GM19395 (cell line): ENCODE measurements at regions not wholly inside any gene's neighbourhood (a gene's known extent, or its start where the extent isn't known, plus 50 kb on each side); places are given as distances from the start of the nearest gene placed in this dataset.

ENCODE experiments used
- ATAC-seq: cut with Tn5 transposase; IDR thresholded peaks from one replicate; pipeline ENCODE4 v1.9.1; 2021; ENCODE audit warnings: mild to moderate bottlenecking, moderate library complexity; ENCODE audit not compliant: unreplicated experiment

- no peak for ATAC-seq
Measured at GRCh38 chr1:199383793-199384192, 643.7 kb upstream of the NR5A2 start.

GRCh38 chr1:199394856-199395255 lies 632.7 kb upstream of the NR5A2 start:
- ATAC-seq, result no peak

GRCh38 chr1:199396456-199396855 lies 631.1 kb upstream of the NR5A2 start:
- no peak for ATAC-seq

- ATAC-seq, result peak; percentile 90
Measured at GRCh38 chr1:199399996-199400724, 627.4 kb upstream of the NR5A2 start.

- no peak for ATAC-seq
Measured at GRCh38 chr1:199403531-199404116, 623.9 kb upstream of the NR5A2 start.

- ATAC-seq, result no peak
Measured at GRCh38 chr1:199404191-199404590, 623.3 kb upstream of the NR5A2 start.

- no peak for ATAC-seq
Measured at GRCh38 chr1:199404976-199405375, 622.5 kb upstream of the NR5A2 start.

- no peak for ATAC-seq
Measured at GRCh38 chr1:199405634-199406196, 621.8 kb upstream of the NR5A2 start.

- ATAC-seq, result no peak
Measured at GRCh38 chr1:199410462-199410861, 617.0 kb upstream of the NR5A2 start.

- ATAC-seq, result no peak
Measured at GRCh38 chr1:199411506-199411905, 616.0 kb upstream of the NR5A2 start.

GRCh38 chr1:199422206-199422605 lies 605.3 kb upstream of the NR5A2 start:
- no peak for ATAC-seq

- no peak for ATAC-seq
Measured at GRCh38 chr1:199447906-199448305, 579.6 kb upstream of the NR5A2 start.

- ATAC-seq, result no peak
Measured at GRCh38 chr1:199448646-199449045, 578.9 kb upstream of the NR5A2 start.

GRCh38 chr1:199449221-199449620 lies 578.3 kb upstream of the NR5A2 start:
- no peak for ATAC-seq

GRCh38 chr1:199449681-199450080 lies 577.8 kb upstream of the NR5A2 start:
- no peak for ATAC-seq

- no peak for ATAC-seq
Measured at GRCh38 chr1:199452627-199453026, 574.9 kb upstream of the NR5A2 start.

- ATAC-seq, result no peak
Measured at GRCh38 chr1:199453723-199454122, 573.8 kb upstream of the NR5A2 start.

GRCh38 chr1:199460933-199461332 lies 566.6 kb upstream of the NR5A2 start:
- ATAC-seq, result no peak

GRCh38 chr1:199463521-199464127 lies 563.9 kb upstream of the NR5A2 start:
- ATAC-seq, result no peak

GRCh38 chr1:199466961-199467360 lies 560.5 kb upstream of the NR5A2 start:
- no peak for ATAC-seq

- ATAC-seq, result no peak
Measured at GRCh38 chr1:199472018-199472417, 555.5 kb upstream of the NR5A2 start.

- ATAC-seq, result no peak
Measured at GRCh38 chr1:199472978-199473377, 554.5 kb upstream of the NR5A2 start.
